ENCODE measurements at regions not wholly inside any gene's neighbourhood (a gene's known extent, or its start where the extent isn't known, plus 50 kb on each side); places are given as distances from the start of the nearest gene placed in this dataset.

- H3K4me1 Mint-ChIP-seq (ENCODE audit: low read depth): no peaks in the 10 kb centered on the region
- H3K4me3 Mint-ChIP-seq (ENCODE audit: unreplicated experiment): no peak overlapping the region
- no peak for TF ChIP-seq CTCF (IDR thresholded peaks at IDR 0.05)
- no peaks in the 10 kb centered on the region for H3K27me3 Mint-ChIP-seq (ENCODE audit: low read depth)
- no peaks in the 10 kb centered on the region for H3K9me3 Mint-ChIP-seq (ENCODE audit: low read depth)
- no peak for DNase-seq (ENCODE audit: low spot score)
- H3K27ac Mint-ChIP-seq (ENCODE audit: unreplicated experiment): no peak overlapping the region
- no peaks in the 10 kb centered on the region for H3K36me3 Mint-ChIP-seq (ENCODE audit: low read depth)
Measured at GRCh38 chr5:29524227-29524626, 1669.3 kb upstream of the CDH6 start.

- Mint-ChIP-seq H3K27me3 (ENCODE audit: low read depth) (no peaks in the 10 kb centered on the region), H3K4me1 (ENCODE audit: low read depth) (no peaks in the 10 kb centered on the region), H3K9me3 (ENCODE audit: low read depth) (no peaks in the 10 kb centered on the region), H3K27ac (ENCODE audit: unreplicated experiment) (no peak overlapping the region), H3K4me3 (ENCODE audit: unreplicated experiment) (no peak overlapping the region), H3K36me3 (ENCODE audit: low read depth) (no peaks in the 10 kb centered on the region)
- DNase-seq (ENCODE audit: low spot score): no peak
- TF ChIP-seq CTCF (IDR thresholded peaks at IDR 0.05): no peak
Measured at GRCh38 chr5:29518176-29518575, 1675.3 kb upstream of the CDH6 start.

- Mint-ChIP-seq H3K36me3 (ENCODE audit: low read depth) (no peaks in the 10 kb centered on the region), H3K27me3 (ENCODE audit: low read depth) (no peaks in the 10 kb centered on the region), H3K9me3 (ENCODE audit: low read depth) (no peaks in the 10 kb centered on the region), H3K4me1 (ENCODE audit: low read depth) (no peaks in the 10 kb centered on the region), H3K27ac (ENCODE audit: unreplicated experiment) (no peak overlapping the region), H3K4me3 (ENCODE audit: unreplicated experiment) (no peak overlapping the region)
- no peak for TF ChIP-seq CTCF (IDR thresholded peaks at IDR 0.05)
- no peak for DNase-seq (ENCODE audit: low spot score)
Measured at GRCh38 chr5:29516224-29516623, 1677.3 kb upstream of the CDH6 start.

GRCh38 chr5:29508131-29508530 lies 1685.4 kb upstream of the CDH6 start:
- Mint-ChIP-seq H3K36me3 (ENCODE audit: low read depth) (no peaks in the 10 kb centered on the region), H3K4me3 (ENCODE audit: unreplicated experiment) (no peak overlapping the region), H3K27me3 (ENCODE audit: low read depth) (no peaks in the 10 kb centered on the region), H3K4me1 (ENCODE audit: low read depth) (no peaks in the 10 kb centered on the region), H3K9me3 (ENCODE audit: low read depth) (no peaks in the 10 kb centered on the region), H3K27ac (ENCODE audit: unreplicated experiment) (no peak overlapping the region)
- no peak for DNase-seq (ENCODE audit: low spot score)
- no peak for TF ChIP-seq CTCF (IDR thresholded peaks at IDR 0.05)

GRCh38 chr5:29504411-29504810 lies 1689.1 kb upstream of the CDH6 start:
- Mint-ChIP-seq H3K9me3 (ENCODE audit: low read depth) (peaks cover 12% of the 10 kb centered on the region), H3K4me1 (ENCODE audit: low read depth) (no peaks in the 10 kb centered on the region), H3K4me3 (ENCODE audit: unreplicated experiment) (no peak overlapping the region), H3K27me3 (ENCODE audit: low read depth) (no peaks in the 10 kb centered on the region), H3K36me3 (ENCODE audit: low read depth) (no peaks in the 10 kb centered on the region), H3K27ac (ENCODE audit: unreplicated experiment) (no peak overlapping the region)
- DNase-seq (ENCODE audit: low spot score): no peak
- no peak for TF ChIP-seq CTCF (IDR thresholded peaks at IDR 0.05)
